Neural crest cell (in vitro differentiated cells): ENCODE measurements at regions not wholly inside any gene's neighbourhood (a gene's known extent, or its start where the extent isn't known, plus 50 kb on each side); places are given as distances from the start of the nearest gene placed in this dataset.
A peak's percentile ranks its signal among the peaks of the same experiment; 100 is the strongest.

ENCODE experiments used
- DNase-seq: peaks from one replicate; pipeline ENCODE4 v3.0.0; 2021; ENCODE audit warnings: low read depth, mixed read lengths, low spot score
- H3K27ac Mint-ChIP-seq: one replicate; pipeline ENCODE4 v1.8.0; 2021; ENCODE audit warnings: mild to moderate bottlenecking, mixed read lengths; ENCODE audit not compliant: unreplicated experiment
- H3K27me3 Mint-ChIP-seq: 2 replicates; pipeline ENCODE4 v1.8.0; 2021; ENCODE audit warnings: low read depth, mild to moderate bottlenecking, mixed read lengths
- H3K36me3 Mint-ChIP-seq: 2 replicates; pipeline ENCODE4 v1.8.0; 2021; ENCODE audit warnings: low read depth, mild to moderate bottlenecking, mixed read lengths
- H3K4me1 Mint-ChIP-seq: 2 replicates; pipeline ENCODE4 v1.8.0; 2021; ENCODE audit warnings: mixed read lengths
- H3K4me3 Mint-ChIP-seq: one replicate; pipeline ENCODE4 v1.8.0; 2021; ENCODE audit warnings: mild to moderate bottlenecking, mixed read lengths
- H3K9me3 Mint-ChIP-seq: 2 replicates; pipeline ENCODE4 v1.8.0; 2021; ENCODE audit warnings: mixed read lengths
- CTCF ChIP-seq: fragments of 200-600 bp; sonication (generic); conservative IDR thresholded peaks from 2 replicates; pipeline ENCODE4 v1.5.0; 2021; ENCODE audit warnings: antibody characterized with exemption, mild to moderate bottlenecking

- no peaks in the 10 kb centered on the region for H3K27me3 Mint-ChIP-seq
- no peaks in the 10 kb centered on the region for H3K36me3 Mint-ChIP-seq
- H3K9me3 Mint-ChIP-seq = no peaks in the 10 kb centered on the region
- H3K4me1 Mint-ChIP-seq = peaks cover 19% of the 10 kb centered on the region
- TF ChIP-seq CTCF = no peak
- H3K27ac Mint-ChIP-seq = peak overlapping the region; percentile 25
- H3K4me3 Mint-ChIP-seq = peak overlapping the region; percentile 2
- no peak for DNase-seq
These were observed 94.0 kb upstream of the ITGA6 start for GRCh38 chr2:172333235-172333977.

DNA sequence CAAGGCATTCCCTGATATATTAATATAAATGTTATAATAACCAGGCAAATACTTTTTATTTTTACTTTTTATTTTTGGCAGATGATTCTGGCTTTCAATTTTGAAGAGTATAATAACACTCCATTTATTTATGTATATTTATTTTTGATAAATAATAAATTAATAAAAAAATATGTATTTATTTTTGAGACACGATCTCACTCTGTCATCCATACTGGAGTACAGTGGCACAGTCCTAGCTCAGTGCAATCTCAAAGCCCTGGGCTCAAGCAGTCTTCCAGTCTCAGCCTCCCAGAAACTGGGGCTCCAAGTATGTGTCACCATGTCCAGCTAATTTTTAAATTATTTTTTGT lies 93.4 kb upstream of the ITGA6 start:
- Mint-ChIP-seq H3K27me3 (no peaks in the 10 kb centered on the region), H3K36me3 (no peaks in the 10 kb centered on the region)

DNA sequence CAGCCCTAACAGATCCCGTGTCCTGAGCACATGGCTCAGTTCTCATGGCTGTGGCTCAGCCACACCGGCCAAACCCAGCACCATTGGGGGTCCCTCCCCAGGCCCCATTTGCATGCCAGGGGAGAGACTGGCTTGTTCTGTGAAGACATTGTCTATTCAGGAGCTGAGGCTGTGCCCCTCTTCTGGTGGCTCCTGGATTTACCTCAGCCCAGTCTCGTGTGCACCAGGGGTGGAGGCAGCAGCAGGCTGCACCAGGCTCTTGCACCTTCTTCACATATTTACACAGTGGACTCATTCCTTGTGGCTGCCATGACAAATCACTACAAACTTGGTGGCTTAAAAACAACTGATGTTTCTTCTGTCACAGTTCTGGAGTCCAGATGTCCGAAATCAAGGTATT lies 92.4 kb upstream of the ITGA6 start:
- peaks cover 31% of the 10 kb centered on the region for H3K4me1 Mint-ChIP-seq
- TF ChIP-seq CTCF = no peak
- no peak overlapping the region for H3K27ac Mint-ChIP-seq
- H3K4me3 Mint-ChIP-seq = no peak overlapping the region
- H3K36me3 Mint-ChIP-seq = no peaks in the 10 kb centered on the region
- no peak for DNase-seq
- H3K27me3 Mint-ChIP-seq = no peaks in the 10 kb centered on the region
- H3K9me3 Mint-ChIP-seq = no peaks in the 10 kb centered on the region

More for the DNA sequence above, 93.4 kb upstream of the ITGA6 start:
- TF ChIP-seq CTCF = no peak
- Mint-ChIP-seq H3K4me3 (no peak overlapping the region), H3K27ac (no peak overlapping the region), H3K9me3 (no peaks in the 10 kb centered on the region), H3K4me1 (peaks cover 21% of the 10 kb centered on the region)
- DNase-seq = no peak

- no peak for TF ChIP-seq CTCF
- Mint-ChIP-seq H3K27ac (no peak overlapping the region), H3K4me1 (peaks cover 39% of the 10 kb centered on the region), H3K27me3 (no peaks in the 10 kb centered on the region), H3K4me3 (no peak overlapping the region), H3K9me3 (no peaks in the 10 kb centered on the region), H3K36me3 (no peaks in the 10 kb centered on the region)
- no peak for DNase-seq
These were observed 91.7 kb upstream of the ITGA6 start for GRCh38 chr2:172335736-172336135.

DNA sequence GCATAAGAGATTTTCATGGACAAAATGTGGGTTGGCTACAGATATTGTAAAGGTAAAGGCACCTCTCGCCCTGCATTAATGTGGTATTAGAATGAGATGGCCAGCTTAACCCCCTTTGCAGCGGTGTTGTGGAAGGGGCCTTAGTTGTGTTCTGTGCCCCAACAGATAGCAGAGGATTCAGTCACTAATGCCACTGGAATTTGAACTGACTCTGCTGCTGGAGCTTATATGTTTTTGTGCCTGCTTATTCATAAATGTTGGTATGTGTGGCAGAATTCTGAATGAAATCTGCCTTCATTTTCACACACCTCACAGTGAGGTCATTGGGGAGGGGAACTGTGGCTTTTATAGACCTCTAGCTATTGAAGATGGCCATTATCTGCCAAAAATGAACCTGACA lies 90.7 kb upstream of the ITGA6 start:
- H3K4me3 Mint-ChIP-seq = no peak overlapping the region
- no peaks in the 10 kb centered on the region for H3K36me3 Mint-ChIP-seq
- no peak overlapping the region for H3K27ac Mint-ChIP-seq
- DNase-seq = no peak
- no peaks in the 10 kb centered on the region for H3K9me3 Mint-ChIP-seq
- no peaks in the 10 kb centered on the region for H3K27me3 Mint-ChIP-seq
- H3K4me1 Mint-ChIP-seq = peaks cover 44% of the 10 kb centered on the region
- no peak for TF ChIP-seq CTCF
